ENCODE measurements at regions not wholly inside any gene's neighbourhood (a gene's known extent, or its start where the extent isn't known, plus 50 kb on each side); places are given as distances from the start of the nearest gene placed in this dataset.

- no peaks in the 10 kb centered on the region for H3K36me3 ChIP-seq (replicated peaks)
- H3K27ac ChIP-seq: no peak overlapping the region
- in situ Hi-C loops (cut with HindIII; ENCODE audit: low pct_ligation_motif_present, low sequenced_read_pairs): no loop called here
- no peak overlapping the region for H3K4me3 ChIP-seq (ENCODE audit: low read depth, low read length)
- TF ChIP-seq CTCF (IDR thresholded peaks at IDR 0.05; ENCODE audit: low read depth, low read length, missing control alignments): no peak
- no peak for DNase-seq
- H3K27me3 ChIP-seq (replicated peaks): no peaks in the 10 kb centered on the region
These were observed 221.7 kb downstream of the PDCD6IP start for GRCh38 chr3:34020170-34020569.

- H3K36me3 ChIP-seq (replicated peaks): no peaks in the 10 kb centered on the region
- DNase-seq: no peak
- in situ Hi-C loops (cut with HindIII; ENCODE audit: low pct_ligation_motif_present, low sequenced_read_pairs): no loop called here
- H3K27ac ChIP-seq: no peak overlapping the region
- no peaks in the 10 kb centered on the region for H3K27me3 ChIP-seq (replicated peaks)
- H3K4me3 ChIP-seq (ENCODE audit: low read depth, low read length): no peak overlapping the region
- TF ChIP-seq CTCF (IDR thresholded peaks at IDR 0.05; ENCODE audit: low read depth, low read length, missing control alignments): no peak
These were observed 222.6 kb downstream of the PDCD6IP start for GRCh38 chr3:34020726-34021680.

GRCh38 chr3:34022147-34022546 is 223.7 kb downstream of the PDCD6IP start:
- Histone ChIP-seq H3K27me3 (replicated peaks) (no peaks in the 10 kb centered on the region), H3K27ac (no peak overlapping the region), H3K4me3 (ENCODE audit: low read depth, low read length) (no peak overlapping the region), H3K36me3 (replicated peaks) (no peaks in the 10 kb centered on the region)
- no peak for TF ChIP-seq CTCF (IDR thresholded peaks at IDR 0.05; ENCODE audit: low read depth, low read length, missing control alignments)
- DNase-seq: no peak
- in situ Hi-C loops (cut with HindIII; ENCODE audit: low pct_ligation_motif_present, low sequenced_read_pairs): no loop called here

- in situ Hi-C loops (cut with HindIII; ENCODE audit: low pct_ligation_motif_present, low sequenced_read_pairs): no loop called here
- no peak for DNase-seq
These were observed 226.2 kb downstream of the PDCD6IP start for GRCh38 chr3:34024447-34025240.

DNA sequence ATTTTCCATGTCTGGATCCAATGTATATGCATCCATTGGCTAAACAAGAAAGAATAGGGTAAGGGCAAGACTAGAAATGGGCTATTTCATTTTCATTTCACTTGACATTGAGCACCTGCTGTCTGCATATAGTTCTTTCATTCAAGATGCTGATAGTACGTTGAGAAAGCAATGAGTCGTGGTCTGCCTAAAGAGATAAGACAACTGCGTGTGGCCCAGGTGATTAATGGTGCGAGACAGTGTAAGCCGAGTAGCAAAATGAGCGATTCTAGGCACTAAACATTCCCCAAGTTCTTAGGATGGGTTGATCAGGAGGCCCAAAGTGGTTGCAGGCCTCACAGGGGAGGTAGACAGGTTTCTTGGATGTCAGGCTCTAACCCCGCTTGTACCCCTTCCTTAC is 235.4 kb downstream of the PDCD6IP start:
- no peaks in the 10 kb centered on the region for H3K36me3 ChIP-seq (replicated peaks)
- DNase-seq: no peak
- in situ Hi-C loops (cut with HindIII; ENCODE audit: low pct_ligation_motif_present, low sequenced_read_pairs): no loop called here
- H3K27me3 ChIP-seq (replicated peaks): no peaks in the 10 kb centered on the region
- no peak for TF ChIP-seq CTCF (IDR thresholded peaks at IDR 0.05; ENCODE audit: low read depth, low read length, missing control alignments)
- H3K4me3 ChIP-seq (ENCODE audit: low read depth, low read length): no peak overlapping the region
- no peak overlapping the region for H3K27ac ChIP-seq

More at GRCh38 chr3:34024447-34025240, 226.2 kb downstream of the PDCD6IP start:
- Histone ChIP-seq H3K36me3 (replicated peaks) (no peaks in the 10 kb centered on the region), H3K27ac (no peak overlapping the region), H3K27me3 (replicated peaks) (no peaks in the 10 kb centered on the region), H3K4me3 (ENCODE audit: low read depth, low read length) (no peak overlapping the region)
- TF ChIP-seq CTCF (IDR thresholded peaks at IDR 0.05; ENCODE audit: low read depth, low read length, missing control alignments): no peak

Data from brain microvascular endothelial cell (primary cell).